IMR-90 (cell line): ENCODE measurements at regions not wholly inside any gene's neighbourhood (a gene's known extent, or its start where the extent isn't known, plus 50 kb on each side); places are given as distances from the start of the nearest gene placed in this dataset.

Experiments
- ATAC-seq: fragments of 200-7000 bp; cut with Tn5 transposase; 2 replicates; pipeline ENCODE4 v1.9.1; 2020; ENCODE audit warnings: low read depth, mild to moderate bottlenecking, moderate library complexity
- BruUV-seq: library from RNA; stranded (reverse); fragments of 400-500 nt; replicated peaks from 2 replicates; lab custom pipeline; 2021; lab: Mats Ljungman, UMichigan
- CTCF ChIA-PET: fragments of 300-600 bp; formaldehyde crosslinking; extraction: SDS; loops from one replicate; lab custom pipeline; 2021; ENCODE audit warnings: antibody characterized with exemption; lab: Yijun Ruan, JAX
- POLR2A ChIA-PET: fragments of 300-600 bp; sonication (Branson Sonifier 250); formaldehyde crosslinking; loops from one replicate; lab custom pipeline; 2022; ENCODE audit warnings: antibody characterized with exemption; ENCODE audit not compliant: unreplicated experiment; lab: Charles Lee
- DNase-seq: peaks from one replicate; pipeline ENCODE4 v3.0.0; 2013
- H2AFZ ChIP-seq: replicated peaks from 2 replicates; pipeline ENCODE3; 2013; ENCODE audit warnings: low read length, mild to moderate bottlenecking; ENCODE audit not compliant: poor library complexity
- H2AK5ac ChIP-seq: 2 replicates; pipeline ENCODE4 v1.6.1; 2013; ENCODE audit warnings: low read depth, low read length, inconsistent platforms
- H2AK9ac ChIP-seq: replicated peaks from 2 replicates; pipeline ENCODE3; 2013; ENCODE audit warnings: mild to moderate bottlenecking, low read depth, low read length, moderate library complexity; ENCODE audit not compliant: poor library complexity
- H2BK120ac ChIP-seq: 2 replicates; pipeline ENCODE4 v1.6.1; 2013; ENCODE audit warnings: low read depth, low read length, inconsistent platforms
- H2BK15ac ChIP-seq: 3 replicates; pipeline ENCODE4 v1.6.1; 2013; ENCODE audit warnings: low read depth, low read length, inconsistent platforms
- H2BK20ac ChIP-seq: 2 replicates; pipeline ENCODE4 v1.6.1; 2013; ENCODE audit warnings: low read depth, mild to moderate bottlenecking, inconsistent platforms, low read length, moderate library complexity
- H2BK5ac ChIP-seq: 2 replicates; pipeline ENCODE4 v1.6.1; 2013; ENCODE audit warnings: mild to moderate bottlenecking, low read depth, low read length, inconsistent platforms; ENCODE audit not compliant: poor library complexity, severe bottlenecking
- H3K14ac ChIP-seq: replicated peaks from 2 replicates; pipeline ENCODE4 v1.6.1; 2013; ENCODE audit warnings: low read depth, low read length, inconsistent platforms
- H3K18ac ChIP-seq: 2 replicates; pipeline ENCODE4 v1.6.1; 2013; ENCODE audit warnings: low read depth, low read length, control low read depth
- H3K23ac ChIP-seq: 2 replicates; pipeline ENCODE4 v1.6.1; 2013; ENCODE audit warnings: low read depth, low read length, inconsistent platforms
- H3K27ac ChIP-seq: 2 replicates; pipeline ENCODE4 v1.5.1; 2013; ENCODE audit warnings: mild to moderate bottlenecking, control low read depth, low read length; ENCODE audit not compliant: insufficient read depth
- H3K27me3 ChIP-seq: 2 replicates; pipeline ENCODE4 v1.6.1; 2013; ENCODE audit warnings: low read length; ENCODE audit not compliant: control insufficient read depth, insufficient read depth
- H3K36me3 ChIP-seq: 2 replicates; pipeline ENCODE4 v1.6.1; 2013; ENCODE audit warnings: low read length, mixed read lengths; ENCODE audit not compliant: control insufficient read depth, insufficient read depth
- H3K4ac ChIP-seq: 2 replicates; pipeline ENCODE4 v1.6.1; 2013; ENCODE audit warnings: low read depth, low read length, inconsistent platforms
- H3K4me1 ChIP-seq: 2 replicates; pipeline ENCODE4 v1.6.1; 2013; ENCODE audit warnings: low read length, mixed read lengths; ENCODE audit not compliant: control insufficient read depth, insufficient read depth
- H3K4me2 ChIP-seq: 2 replicates; pipeline ENCODE4 v1.6.1; 2013; ENCODE audit warnings: low read depth, mild to moderate bottlenecking, control low read depth, low read length, moderate library complexity
- H3K4me3 ChIP-seq: 2 replicates; pipeline ENCODE4 v1.5.1; 2013; ENCODE audit warnings: low read depth, mild to moderate bottlenecking, control low read depth, low read length, moderate library complexity; ENCODE audit not compliant: insufficient read depth
- H3K56ac ChIP-seq: 2 replicates; pipeline ENCODE4 v1.6.1; 2013; ENCODE audit warnings: low read length, inconsistent platforms; ENCODE audit not compliant: insufficient read depth; ENCODE audit errors: extremely low read depth
- H3K79me1 ChIP-seq, 2 experiments: 2 replicates each; pipeline ENCODE4 v1.6.1; 2013; ENCODE audit warnings: low read length in 2 of 2, inconsistent platforms in 1 of 2, low read depth in 1 of 2
- H3K9ac ChIP-seq: 2 replicates; pipeline ENCODE4 v1.6.1; 2013; ENCODE audit warnings: low read depth, low read length, control low read depth
- H3K9me1 ChIP-seq: 2 replicates; pipeline ENCODE4 v1.6.1; 2013; ENCODE audit warnings: low read length, inconsistent platforms; ENCODE audit not compliant: insufficient read depth
- H3K9me3 ChIP-seq: 2 replicates; pipeline ENCODE4 v1.6.1; 2013; ENCODE audit warnings: low read length; ENCODE audit not compliant: control insufficient read depth, insufficient read depth
- H4K20me1 ChIP-seq: 2 replicates; pipeline ENCODE4 v1.6.1; 2013; ENCODE audit warnings: low read length, inconsistent platforms; ENCODE audit not compliant: insufficient read depth
- H4K5ac ChIP-seq: 2 replicates; pipeline ENCODE4 v1.6.1; 2013; ENCODE audit warnings: mild to moderate bottlenecking, low read depth, low read length, control low read depth
- H4K8ac ChIP-seq, 2 experiments: 2 replicates each; pipeline ENCODE4 v1.6.1; 2013; ENCODE audit warnings: low read depth in 2 of 2, low read length in 2 of 2, control low read depth in 1 of 2, inconsistent platforms in 1 of 2
- H4K91ac ChIP-seq: 2 replicates; pipeline ENCODE4 v1.6.1; 2013; ENCODE audit warnings: low read depth, low read length, inconsistent platforms; ENCODE audit not compliant: insufficient read depth
- CEBPB ChIP-seq: IDR thresholded peaks from 2 replicates; pipeline ENCODE4 v1.6.1; 2012; ENCODE audit warnings: low read depth, low read length, improper control_type of control experiment
- ELK1 ChIP-seq: fragments of 150-350 bp; IDR thresholded peaks from 2 replicates; pipeline ENCODE4 v1.6.1; 2016; ENCODE audit warnings: low read depth, mild to moderate bottlenecking, low read length, moderate library complexity, borderline replicate concordance
- NFE2L2 ChIP-seq: fragments of 150-350 bp; IDR thresholded peaks from 2 replicates; pipeline ENCODE4 v1.6.1; 2016; ENCODE audit warnings: low read depth, mild to moderate bottlenecking, low read length
- POLR2A ChIP-seq: IDR thresholded peaks from 2 replicates; pipeline ENCODE4 v1.6.1; 2012; ENCODE audit warnings: mild to moderate bottlenecking, low read depth, low read length
- whole genome bisulfite sequencing, 2 experiments: methylation state at CpG; one replicate each; pipeline versions ENCODE4 v1.1.5 to v1.1.7; 2013; ENCODE audit warnings: missing lambda C conversion rate in 2 of 2; ENCODE audit not compliant: insufficient read length in 1 of 2; ENCODE audit errors: extremely low coverage in 2 of 2; 5-methylcytosine and 5-hydroxymethylcytosine counted together
- dilution Hi-C: fragments of 300-500 bp; cut with HindIII; formaldehyde crosslinking; loops from one replicate; pipeline ENCODE4 v1.14.3; 2018; ENCODE audit warnings: low sequenced_read_pairs; ENCODE audit not compliant: unreplicated experiment
- in situ Hi-C: fragments of 300-500 bp; cut with MboI; formaldehyde crosslinking; loops from 3 replicates; pipeline ENCODE4 v1.14.3; 2019; ENCODE audit warnings: low sequenced_read_pairs, inconsistent platforms, mixed read lengths
- intact Hi-C: fragments of 100-400 bp; cut with micrococcal nuclease; formaldehyde crosslinking; loops from 2 replicates; pipeline ENCODE4 v1.10.0; 2022

- no peaks in the 10 kb centered on the region for H3K9me1 ChIP-seq
- H3K4me1 ChIP-seq: no peaks in the 10 kb centered on the region; the same call in 1 of the 2 replicates
- H4K5ac ChIP-seq: no peak overlapping the region
- H2AK9ac ChIP-seq: no peak overlapping the region
- H3K4ac ChIP-seq: no peak overlapping the region
- no peak overlapping the region for H3K23ac ChIP-seq
- H3K18ac ChIP-seq: no peak overlapping the region
- H3K27me3 ChIP-seq: peaks cover 7% of the 10 kb centered on the region; the same call in 1 of the 2 replicates
- H2BK120ac ChIP-seq: no peak overlapping the region
- H2BK15ac ChIP-seq: no peak overlapping the region
- ATAC-seq (no peak), DNase-seq (no peak)
- POLR2A ChIA-PET: no interaction called here
- H3K36me3 ChIP-seq: no peaks in the 10 kb centered on the region
- H4K8ac ChIP-seq: no peak overlapping the region
- H4K20me1 ChIP-seq: no peaks in the 10 kb centered on the region
- H3K79me1 ChIP-seq: no peaks in the 10 kb centered on the region
- no peak for TF ChIP-seq NFE2L2
- TF ChIP-seq ELK1: no peak
- TF ChIP-seq CEBPB: no peak
- TF ChIP-seq POLR2A: no peak
- CTCF ChIA-PET: no interaction called here
- H3K4me2 ChIP-seq: no peak overlapping the region
- H3K27ac ChIP-seq: no peak overlapping the region
- H3K4me3 ChIP-seq: no peak overlapping the region
- H4K91ac ChIP-seq: no peak overlapping the region
- no peak overlapping the region for H3K56ac ChIP-seq
- H3K9ac ChIP-seq: no peak overlapping the region
- WGBS, 2 experiments: no CpG with 5 or more reads among the region's 4 CpGs
- H2BK5ac ChIP-seq: no peak overlapping the region
- no peak overlapping the region for H3K14ac ChIP-seq
- dilution Hi-C loops: no loop called here
- no TSS peak for BruUV-seq
- peaks cover 2% of the 10 kb centered on the region; the same call in 1 of the 2 replicates for H3K9me3 ChIP-seq
- no peak overlapping the region for H2BK20ac ChIP-seq
- intact Hi-C loops: no loop called here
- in situ Hi-C loops: no loop called here
- H2AK5ac ChIP-seq: no peak overlapping the region
- no peak overlapping the region for H2AFZ ChIP-seq
Measured at GRCh38 chr11:115933564-115933963, 429.3 kb upstream of the CADM1 start.
